ENCODE measurements at regions not wholly inside any gene's neighbourhood (a gene's known extent, or its start where the extent isn't known, plus 50 kb on each side); places are given as distances from the start of the nearest gene placed in this dataset.

DNA sequence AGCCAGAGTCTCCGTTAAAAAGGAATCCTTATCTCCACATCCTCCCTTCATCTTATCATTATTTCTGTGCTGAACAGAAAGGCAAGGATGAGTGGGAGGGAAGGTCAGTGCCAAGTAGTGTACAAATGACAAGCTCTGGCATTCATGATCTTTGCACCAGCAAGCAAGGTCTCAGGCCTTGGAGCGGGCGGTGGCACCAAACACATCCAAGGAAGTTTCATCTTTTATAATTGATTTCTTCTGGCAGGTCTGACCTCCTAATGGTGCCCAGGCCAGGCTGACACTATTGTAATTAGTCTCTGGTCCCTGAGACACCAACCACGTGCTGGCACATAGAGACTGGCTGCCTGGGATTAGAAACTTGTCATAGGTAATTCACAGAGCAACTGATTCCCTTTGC, 336.6 kb downstream of the EN1 start:
- no peak for DNase-seq (ENCODE audit: low read depth in 2 of 2)

DNA sequence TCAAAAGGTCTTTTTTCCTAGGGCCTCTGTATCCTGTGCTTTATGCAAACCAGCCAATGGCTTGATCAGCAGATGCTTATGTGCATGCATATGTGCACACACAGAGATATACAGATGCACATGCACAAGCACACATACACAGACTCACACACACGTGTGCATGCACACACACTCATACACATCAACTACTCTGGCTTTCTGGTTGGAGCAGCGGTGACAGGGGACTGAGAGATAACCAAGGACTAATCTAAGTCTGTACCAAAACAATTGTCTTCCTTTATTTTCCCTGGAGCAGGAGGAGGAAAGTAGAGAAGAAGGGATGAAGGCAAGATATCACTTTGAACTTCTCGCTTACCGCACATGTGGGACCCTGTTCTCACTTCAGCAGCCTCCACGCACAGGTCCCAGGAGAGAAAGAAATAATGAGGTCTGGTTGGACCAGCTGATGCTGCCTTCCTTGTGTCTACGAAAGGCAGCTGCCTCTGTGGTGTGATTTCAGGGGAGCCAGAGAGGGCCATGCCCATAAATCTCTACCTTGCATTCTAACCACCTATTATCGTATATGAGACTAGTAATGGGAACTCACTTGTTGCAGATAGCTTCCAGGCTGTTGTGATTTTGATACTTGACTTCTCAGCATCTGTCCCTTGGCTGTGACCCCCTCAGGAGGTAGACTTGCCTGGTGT, 338.0 kb downstream of the EN1 start:
- no peak for DNase-seq (ENCODE audit: low read depth in 2 of 2)

DNA sequence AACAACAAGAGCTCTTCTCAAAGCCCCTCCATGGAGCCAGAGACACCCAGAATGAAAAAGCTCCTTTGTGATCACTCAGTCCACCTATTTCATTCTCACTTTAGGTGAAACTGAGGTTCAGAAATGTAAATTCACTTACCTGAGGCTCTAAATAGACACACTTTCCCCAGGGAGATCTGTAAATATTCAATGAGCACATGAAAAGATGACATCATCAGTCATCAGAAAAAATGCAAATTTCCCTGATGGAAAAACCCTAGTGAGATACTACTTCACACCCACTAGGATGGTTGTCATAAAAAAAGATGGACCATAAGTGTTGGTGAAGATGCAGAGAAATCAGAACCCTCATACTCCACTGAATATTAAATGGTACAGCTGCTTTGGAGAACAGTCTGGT, 339.2 kb downstream of the EN1 start:
- DNase-seq (ENCODE audit: low read depth in 2 of 2), result no peak

DNA sequence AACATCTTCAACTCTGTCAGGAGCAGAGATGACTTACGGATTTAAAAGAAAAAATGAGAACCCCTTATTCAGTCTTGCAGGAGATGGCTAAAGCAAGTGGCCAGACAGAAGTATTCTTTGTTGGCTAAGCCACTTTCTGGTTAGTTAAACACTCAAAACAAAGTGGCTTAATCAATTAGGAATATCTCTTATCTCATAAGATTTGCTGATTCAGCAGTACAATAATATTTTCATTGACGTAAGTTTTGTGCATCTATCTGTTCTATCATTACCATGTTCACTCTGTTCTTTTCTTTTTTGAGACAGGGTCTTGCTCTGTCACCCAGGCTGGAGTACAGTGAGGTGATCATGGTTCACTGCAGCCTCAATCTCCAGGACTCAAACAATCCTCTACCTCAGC, 342.0 kb downstream of the EN1 start:
- DNase-seq (ENCODE audit: low read depth in 2 of 2), result no peak

DNA sequence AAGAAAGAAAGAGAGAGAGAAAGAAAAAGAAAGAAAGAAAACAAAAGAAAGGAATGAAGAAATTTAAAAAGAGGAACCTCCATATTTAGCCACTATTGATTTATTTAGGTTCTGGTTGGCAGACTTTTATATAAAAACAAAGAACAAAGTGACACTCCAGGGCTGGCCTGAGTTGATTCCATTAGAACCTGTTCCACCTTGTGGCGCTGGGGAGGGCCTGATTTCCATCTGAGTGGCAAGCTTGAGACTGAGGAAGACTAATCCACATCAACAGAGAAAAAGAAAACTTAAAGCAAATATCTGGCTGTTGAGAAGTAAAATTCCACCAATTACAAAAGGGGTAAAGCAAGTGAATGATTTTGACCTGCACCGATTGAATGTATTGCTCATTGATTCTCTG, 345.3 kb downstream of the EN1 start:
- DNase-seq (ENCODE audit: low read depth in 2 of 2), result no peak

DNA sequence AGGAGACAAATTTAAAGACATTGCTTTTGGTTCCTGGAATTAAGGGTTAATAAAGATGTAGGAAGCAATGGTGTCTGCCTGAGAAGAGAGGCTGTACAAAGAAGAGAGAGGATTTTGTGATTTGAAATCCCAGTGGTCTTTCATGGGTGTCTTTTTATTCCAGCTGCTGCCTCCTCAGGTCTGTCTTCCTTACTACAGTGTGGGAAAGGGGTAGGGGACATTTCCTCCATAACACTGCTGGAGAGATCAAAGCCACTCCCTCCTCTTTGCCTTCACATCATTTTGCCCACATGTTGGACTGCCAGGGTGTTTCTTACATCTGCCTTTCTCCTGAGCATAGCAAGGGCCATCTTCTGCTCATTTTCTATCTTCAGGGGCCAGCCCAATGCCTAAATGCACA, 348.5 kb downstream of the EN1 start:
- DNase-seq (ENCODE audit: low read depth in 2 of 2), result no peak

DNA sequence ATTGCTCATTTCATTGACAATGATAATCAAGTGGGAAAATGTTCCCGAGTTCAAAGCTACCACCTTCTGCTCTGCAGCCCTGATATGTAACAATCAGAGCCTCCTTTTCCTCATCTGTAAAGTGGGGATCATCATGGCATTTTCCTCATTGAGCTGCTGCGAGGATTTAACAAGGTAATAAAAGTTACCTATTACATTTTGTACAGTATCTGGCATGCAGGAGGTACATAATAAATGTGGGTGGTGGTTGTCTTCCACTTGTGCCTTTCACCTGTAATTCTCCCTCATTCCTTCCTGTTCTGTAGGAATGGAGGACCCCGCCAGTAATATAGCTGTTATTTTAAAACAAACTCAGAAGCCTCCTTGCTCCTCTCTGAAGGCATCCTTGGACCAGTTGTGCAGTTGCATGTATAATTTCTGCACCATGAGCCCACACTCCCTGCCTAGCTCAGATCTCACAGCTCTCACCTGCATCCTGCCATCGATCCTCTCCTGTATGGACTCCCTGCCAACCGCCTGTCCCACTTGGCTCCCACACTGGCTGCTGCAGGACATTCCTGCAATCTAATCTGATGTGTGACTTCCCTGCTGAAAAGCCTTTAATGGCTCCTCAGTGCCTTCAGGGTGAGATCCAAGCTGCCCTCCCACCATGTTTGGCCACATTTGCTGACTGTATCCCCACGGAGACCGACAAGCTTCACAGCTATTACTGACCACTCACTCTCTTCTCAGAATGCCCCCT, 350.4 kb downstream of the EN1 start:
- no peak for DNase-seq (ENCODE audit: low read depth in 2 of 2)

DNA sequence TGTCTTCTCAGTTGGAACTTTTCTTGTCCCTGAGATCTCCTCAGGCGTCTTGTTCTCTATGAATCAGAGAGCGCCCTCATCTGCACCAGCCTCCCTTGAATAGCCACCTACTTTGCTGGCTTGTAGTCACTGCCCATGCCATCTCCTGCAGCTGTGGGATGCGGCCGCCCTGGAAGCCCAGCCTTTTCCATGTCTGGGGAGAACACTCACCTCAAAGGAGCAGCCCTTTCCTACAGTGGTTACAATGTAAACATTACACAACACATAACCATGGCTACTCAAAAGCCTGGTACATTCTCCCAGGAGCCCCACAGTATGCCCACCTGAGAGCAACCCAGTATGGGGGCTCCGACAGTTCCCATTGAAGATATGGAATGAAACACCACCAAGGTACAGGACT, 351.0 kb downstream of the EN1 start:
- no peak for DNase-seq (ENCODE audit: low read depth in 2 of 2)

DNA sequence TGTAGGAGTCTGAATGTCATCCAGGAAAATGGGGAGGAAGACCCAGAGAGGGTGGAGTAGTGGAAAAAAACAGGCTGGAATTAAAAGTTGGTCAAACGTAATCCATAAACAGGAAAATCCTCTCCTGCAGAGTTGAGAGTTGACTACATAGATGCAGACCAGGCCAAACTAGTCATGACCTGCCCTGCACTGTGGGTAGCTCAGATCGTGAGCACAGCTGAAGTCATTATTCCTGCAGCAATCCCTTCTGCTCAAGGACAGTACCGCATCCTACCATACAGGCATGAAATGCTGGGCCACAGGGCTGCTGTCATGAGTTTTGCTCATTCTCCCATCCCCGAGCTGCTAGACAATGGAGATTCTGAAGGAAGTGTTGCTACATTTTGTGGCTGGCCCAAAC, 352.2 kb downstream of the EN1 start:
- DNase-seq (ENCODE audit: low read depth in 2 of 2), result no peak

DNA sequence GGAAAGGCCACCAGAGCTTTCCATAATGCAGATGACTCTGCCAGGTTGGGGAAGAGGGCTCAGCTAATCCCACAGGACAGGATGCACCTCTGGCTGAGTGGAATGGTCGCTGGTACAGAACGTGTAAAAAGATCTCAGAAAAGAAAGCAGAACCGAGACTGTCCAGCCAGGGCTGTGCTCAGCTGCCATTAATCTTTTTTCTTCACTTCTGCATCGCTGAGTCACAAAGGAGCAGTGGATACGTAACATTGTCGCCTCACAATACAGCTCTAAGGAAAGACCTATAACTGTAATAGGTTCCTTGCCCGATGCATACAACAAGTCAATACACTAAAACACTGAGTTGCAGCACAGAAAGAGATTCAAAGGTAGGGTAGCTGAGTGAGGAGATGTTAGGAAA, 354.2 kb downstream of the EN1 start:
- DNase-seq (ENCODE audit: low read depth in 2 of 2), result no peak

DNA sequence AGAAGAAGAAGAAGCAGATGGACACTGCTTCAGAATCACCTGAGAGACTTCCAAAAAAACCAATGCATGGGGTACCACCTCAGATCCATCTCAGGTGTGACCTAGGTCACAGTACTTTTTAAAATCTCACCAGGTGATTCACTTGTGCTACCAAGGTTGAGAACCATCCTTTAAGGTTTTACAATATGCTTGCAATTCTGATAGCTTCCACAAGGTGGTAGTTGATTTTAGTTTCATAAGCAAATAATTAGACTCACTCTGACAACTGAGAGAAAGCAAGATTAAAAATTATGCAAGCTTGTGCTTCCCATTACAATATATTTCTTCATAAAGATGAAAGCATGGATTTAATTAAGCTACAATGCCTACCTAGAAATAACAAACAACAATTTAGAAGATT, 355.1 kb downstream of the EN1 start:
- no peak for DNase-seq (ENCODE audit: low read depth in 2 of 2)

DNA sequence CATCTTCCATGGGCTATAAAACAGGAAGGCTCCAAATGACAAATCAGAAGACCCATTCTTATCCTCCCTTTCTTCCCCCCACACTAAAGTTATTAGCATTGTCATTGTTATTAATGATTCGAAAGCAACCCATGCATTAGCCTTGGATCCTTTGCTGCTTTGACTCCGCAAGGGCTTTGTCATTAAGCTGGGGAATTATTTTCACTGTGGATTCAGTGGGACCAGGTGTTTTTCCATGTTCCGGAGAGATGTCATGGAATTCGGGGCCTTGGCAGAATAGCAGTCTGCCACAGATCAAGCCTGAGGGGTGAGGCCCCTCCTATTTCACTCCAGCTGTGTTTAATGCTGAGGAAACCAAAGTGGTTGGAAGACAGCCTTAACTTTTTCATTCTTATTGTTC, 357.1 kb downstream of the EN1 start:
- no peak for DNase-seq (ENCODE audit: low read depth in 2 of 2)

DNA sequence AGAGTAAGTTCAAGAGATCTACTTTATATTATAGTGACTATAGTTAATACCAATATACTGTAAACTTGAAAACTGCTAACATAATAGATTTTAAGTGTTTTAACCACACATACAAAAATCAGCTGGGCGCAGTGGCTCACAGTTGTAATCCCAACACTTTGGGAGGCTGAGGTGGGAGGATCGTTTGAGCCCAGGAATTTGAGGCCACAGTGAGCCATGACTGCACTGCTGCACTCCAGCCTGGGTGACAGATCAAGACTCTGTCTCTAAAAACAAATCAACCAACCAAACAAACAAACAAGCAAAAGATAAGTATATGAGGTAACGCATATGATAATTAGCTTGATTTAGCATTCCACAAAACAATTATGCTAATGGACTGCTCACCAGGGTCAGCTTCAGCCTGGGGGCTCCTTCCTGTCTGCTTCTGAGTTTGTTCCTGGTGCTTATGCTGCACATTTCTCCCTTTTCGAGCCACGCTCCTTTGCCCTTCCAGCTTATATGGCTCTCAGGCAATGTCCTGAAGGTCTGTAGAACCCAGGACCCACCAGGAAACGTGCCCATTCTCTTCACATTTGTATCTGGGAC, 357.6 kb downstream of the EN1 start:
- no peak for DNase-seq (ENCODE audit: low read depth in 2 of 2)

DNA sequence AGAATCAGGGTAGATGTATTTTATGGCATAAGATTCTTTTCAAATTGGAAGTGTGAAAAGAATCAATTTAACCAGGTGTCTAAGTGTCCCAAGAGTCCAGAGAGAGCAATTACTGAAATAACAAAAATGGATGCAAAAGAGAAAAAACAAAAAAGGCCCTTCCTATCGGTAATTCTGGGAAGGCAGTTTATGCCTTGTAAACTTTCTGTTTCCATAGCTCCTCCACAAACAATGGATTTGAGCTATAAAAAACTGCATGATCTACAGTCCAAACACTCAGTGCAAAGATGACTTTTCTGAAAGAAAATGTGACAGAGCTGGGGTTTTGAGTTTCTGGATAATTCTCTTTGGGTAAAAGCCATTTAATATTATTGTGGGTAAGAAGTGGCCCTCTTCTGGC, 366.1 kb downstream of the EN1 start:
- no peak for DNase-seq (ENCODE audit: low read depth in 2 of 2)

DNA sequence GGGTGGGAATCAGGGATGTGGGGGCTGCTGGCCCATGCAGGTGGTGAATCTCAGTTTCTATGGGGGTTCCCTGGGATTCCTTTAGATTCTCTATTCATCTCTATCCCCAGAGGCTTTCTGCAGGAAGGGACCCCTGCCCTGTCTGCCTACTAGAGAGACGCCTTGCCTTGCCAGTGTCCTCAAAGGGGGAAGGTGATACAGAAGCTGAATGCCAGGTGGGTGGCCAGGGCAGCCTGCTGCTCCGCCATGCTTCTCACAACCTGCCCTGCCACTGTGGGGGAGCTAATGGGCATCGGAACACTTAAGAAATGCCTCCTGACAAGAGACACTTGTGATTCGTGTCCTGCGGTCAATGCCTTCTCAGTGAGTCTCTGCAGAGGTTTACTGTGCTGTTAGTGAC, 368.4 kb downstream of the EN1 start:
- no peak for DNase-seq (ENCODE audit: low read depth in 2 of 2)

DNA sequence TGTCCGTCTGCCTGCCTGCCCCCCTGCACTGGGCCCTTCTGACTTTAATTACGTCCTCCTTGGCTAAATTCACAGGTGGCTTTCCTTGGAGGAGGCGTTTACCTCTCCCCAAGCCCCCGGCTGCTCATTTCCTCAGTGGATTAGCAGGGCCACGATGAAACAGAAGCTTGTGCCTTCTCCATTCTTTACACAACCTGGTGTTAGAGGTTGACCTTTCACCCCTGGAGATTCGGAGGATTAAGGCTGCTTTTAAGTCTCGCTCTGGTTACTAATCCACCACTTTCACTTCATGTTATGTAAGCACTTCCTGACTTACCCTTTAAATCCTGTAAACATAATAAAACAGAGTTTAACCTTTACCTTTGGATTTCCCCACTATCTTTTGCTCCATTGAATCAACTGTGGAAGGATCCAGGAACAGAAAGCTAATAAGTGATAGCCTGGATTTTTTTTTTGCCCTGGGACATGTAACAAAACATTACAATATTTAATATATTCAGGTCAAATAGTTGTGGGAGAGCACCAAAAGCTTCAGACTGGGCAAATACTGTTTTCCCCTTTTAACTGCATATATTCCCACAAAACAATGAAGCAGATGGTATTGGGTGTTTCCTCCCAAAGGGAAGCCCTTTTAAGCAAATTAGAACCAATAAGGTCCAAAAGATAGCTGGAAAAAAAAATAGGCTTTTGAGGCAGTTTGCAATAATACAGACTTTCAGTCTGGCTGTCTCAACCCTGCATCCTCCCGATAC, 370.2 kb downstream of the EN1 start:
- no peak for DNase-seq (ENCODE audit: low read depth in 2 of 2)

DNA sequence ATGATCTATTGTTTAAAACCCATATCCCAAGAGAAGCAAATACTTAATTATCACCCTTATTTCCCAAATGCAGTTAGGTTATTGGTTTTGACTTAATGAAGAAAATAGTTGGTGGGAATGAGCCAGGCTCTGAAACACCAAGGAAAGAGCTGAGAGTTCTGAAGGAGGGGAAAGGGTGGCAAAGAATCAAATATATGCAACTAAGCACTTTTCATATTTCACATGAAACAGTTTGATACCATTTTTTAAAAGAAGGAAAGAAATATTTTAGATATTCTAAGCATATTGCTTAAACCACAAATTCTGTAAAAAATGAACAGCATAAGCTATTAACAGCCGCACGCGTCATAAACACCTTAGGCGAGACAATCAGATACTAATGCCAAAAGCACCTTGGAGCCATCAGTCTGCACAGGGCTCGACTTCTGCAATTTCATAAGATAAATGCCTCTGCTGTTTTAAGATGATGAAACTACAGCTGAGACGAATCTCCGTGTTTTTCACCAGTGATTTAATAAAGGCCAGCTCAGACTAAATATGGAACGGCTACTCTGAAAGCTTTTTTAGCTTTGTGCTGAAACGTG, 371.7 kb downstream of the EN1 start:
- DNase-seq (ENCODE audit: low read depth in 2 of 2), result no peak

DNA sequence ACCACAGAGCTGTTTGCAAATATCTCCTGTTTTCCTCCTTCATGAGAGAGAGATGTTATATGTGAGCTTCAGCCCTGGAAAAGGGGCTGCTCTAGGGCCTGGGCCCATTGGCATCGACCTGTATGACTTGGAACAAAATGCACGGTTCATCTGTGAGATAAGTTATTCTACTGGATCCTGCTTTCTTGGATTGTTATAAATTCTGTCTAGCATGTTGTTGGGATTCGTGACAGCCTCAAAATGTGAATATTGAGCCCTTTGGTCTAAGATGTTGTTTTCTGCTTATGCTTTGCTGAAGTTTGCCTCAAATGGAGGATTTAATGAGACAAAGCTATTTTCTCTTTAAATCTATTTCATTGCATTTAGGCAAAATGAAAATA, 372.9 kb downstream of the EN1 start:
- no peak for DNase-seq (ENCODE audit: low read depth in 2 of 2)

DNA sequence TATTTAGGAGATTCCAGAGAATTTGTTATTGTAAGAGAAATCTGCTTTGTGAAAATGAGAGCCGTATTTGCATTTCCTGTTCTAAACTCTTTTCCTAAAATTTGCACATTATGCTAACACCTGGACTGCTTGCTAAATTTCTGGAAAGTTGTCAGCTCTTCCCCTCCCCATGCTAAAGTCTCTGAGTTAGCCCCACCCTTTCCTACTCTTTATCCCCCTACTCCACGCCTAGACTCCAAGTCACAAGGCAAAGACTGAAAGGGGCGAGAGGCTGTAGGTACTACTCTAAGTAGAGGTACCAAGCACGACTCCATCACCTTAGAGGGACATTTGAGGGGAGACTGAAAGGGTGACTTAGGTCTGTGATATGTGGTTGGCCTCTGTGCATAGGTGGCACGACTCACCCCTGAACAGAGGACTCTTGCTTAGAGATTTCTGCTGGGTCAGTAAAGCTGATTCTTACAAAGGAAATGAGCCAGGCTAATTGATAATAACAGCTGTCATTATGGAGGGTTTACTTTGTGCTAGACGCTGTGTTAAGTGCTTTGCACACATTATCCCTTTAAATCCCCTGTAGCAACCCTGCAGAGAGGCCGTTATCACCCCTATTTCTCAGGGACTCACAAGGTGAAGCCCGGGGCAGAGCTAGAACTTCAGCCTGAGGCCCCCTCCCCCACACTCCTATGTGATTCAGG, 373.5 kb downstream of the EN1 start:
- no peak for DNase-seq (ENCODE audit: low read depth in 2 of 2)

DNA sequence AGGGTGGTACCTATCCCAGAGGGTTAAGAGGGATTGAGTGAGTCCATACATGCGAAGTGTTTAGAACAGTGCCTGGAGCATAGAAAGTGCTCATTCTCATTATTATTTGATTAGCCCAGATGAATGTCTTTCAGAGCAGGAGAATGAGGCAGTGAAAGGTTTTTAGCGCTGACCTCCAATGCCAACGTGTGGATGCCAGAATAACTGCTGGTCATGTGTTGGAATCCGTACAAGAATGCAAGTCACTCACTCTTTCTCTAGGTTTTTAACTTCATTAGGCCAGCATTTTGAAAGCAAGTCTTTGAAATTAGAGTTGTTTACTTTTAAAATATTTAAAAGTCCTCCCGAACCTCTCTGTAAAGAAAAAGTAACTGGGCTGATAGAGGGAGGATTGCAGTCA, 374.2 kb downstream of the EN1 start:
- no peak for DNase-seq (ENCODE audit: low read depth in 2 of 2)

DNA sequence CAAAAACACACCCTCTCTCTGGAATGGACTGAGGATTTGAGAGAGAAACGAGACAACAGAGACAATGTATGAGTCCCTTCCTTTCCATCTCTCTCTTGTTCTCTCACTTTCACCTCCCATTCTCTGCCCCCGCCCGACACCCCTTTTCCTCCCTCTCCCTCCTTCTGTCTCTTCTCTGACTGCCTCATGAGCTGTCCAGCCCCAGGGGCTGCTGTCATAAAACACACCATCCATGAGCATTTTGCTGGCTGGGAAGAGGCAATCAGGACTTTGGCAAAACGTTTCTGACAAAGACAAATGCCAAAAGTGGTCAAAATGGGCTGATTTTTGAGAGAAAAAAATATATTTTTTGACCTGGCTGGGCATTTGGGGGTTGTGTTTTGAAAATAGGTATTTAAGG, 377.2 kb downstream of the EN1 start:
- no peak for DNase-seq (ENCODE audit: low read depth in 2 of 2)

DNA sequence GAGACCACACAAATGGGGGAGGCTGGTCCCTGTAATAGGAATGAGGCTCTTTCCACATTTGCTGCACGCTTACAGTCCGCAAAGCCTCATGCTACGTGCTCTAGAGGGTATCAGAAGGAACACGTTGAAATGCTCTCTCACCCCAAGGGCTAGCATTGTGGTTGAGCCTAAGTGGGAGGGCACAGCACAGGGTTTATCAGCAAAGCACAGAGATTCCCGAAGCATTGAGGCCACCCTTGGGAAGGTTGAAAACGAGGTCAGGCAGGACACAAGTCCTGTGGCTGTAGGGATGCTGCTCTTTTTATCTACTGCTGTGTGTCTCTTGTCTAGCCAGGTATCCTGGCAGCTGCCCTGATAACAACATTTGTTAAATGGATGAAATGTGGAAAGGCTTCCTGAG, 378.3 kb downstream of the EN1 start:
- no peak for DNase-seq (ENCODE audit: low read depth in 2 of 2)

Measured in stimulated activated CD8-positive, alpha-beta memory T cell treated with anti-CD3 and anti-CD28 coated beads, Interleukin-15, amount 100 ng/mL, for 48 hours (primary cell).